T-helper 9 cell (primary cell): ENCODE measurements at regions not wholly inside any gene's neighbourhood (a gene's known extent, or its start where the extent isn't known, plus 50 kb on each side); places are given as distances from the start of the nearest gene placed in this dataset.
"Not testable (repeated sequence)": the region's sequence is repeated elsewhere in the genome, so short reads cannot be mapped to it uniquely, and the experiment has no call there.

Source experiments
- DNase-seq: peaks from one replicate; pipeline ENCODE4 v3.0.0-alpha.2; 2020

GRCh38 chr15:30688684-30689083 is 62.8 kb downstream of the ARHGAP11B start:
- not testable (repeated sequence) for DNase-seq

- not testable (repeated sequence) for DNase-seq
Observed at GRCh38 chr15:30690153-30690552, 64.2 kb downstream of the ARHGAP11B start.

- DNase-seq, result not testable (repeated sequence)
Observed at GRCh38 chr15:30695811-30696210, 69.9 kb downstream of the ARHGAP11B start.

GRCh38 chr15:30696439-30697314 is 70.7 kb downstream of the ARHGAP11B start:
- DNase-seq, result not testable (repeated sequence)

GRCh38 chr15:30697315-30697685 is 71.4 kb downstream of the ARHGAP11B start:
- DNase-seq, result not testable (repeated sequence)

GRCh38 chr15:30700006-30700597 is 74.2 kb downstream of the ARHGAP11B start:
- DNase-seq, result not testable (repeated sequence)

- DNase-seq, result not testable (repeated sequence)
Observed at GRCh38 chr15:30707976-30708685, 82.2 kb downstream of the ARHGAP11B start.

- DNase-seq, result not testable (repeated sequence)
Observed at GRCh38 chr15:30708809-30709208, 82.9 kb downstream of the ARHGAP11B start.

- not testable (repeated sequence) for DNase-seq
Observed at GRCh38 chr15:30718038-30718643, 92.2 kb downstream of the ARHGAP11B start.

GRCh38 chr15:30719363-30719762 is 93.4 kb downstream of the ARHGAP11B start:
- DNase-seq, result not testable (repeated sequence)

- DNase-seq, result not testable (repeated sequence)
Observed at GRCh38 chr15:30720825-30721224, 94.9 kb downstream of the ARHGAP11B start.

GRCh38 chr15:30721529-30721928 is 95.6 kb downstream of the ARHGAP11B start:
- DNase-seq, result not testable (repeated sequence)

GRCh38 chr15:30723540-30724175 is 97.7 kb downstream of the ARHGAP11B start:
- DNase-seq, result not testable (repeated sequence)

GRCh38 chr15:30729880-30730590 is 104.1 kb downstream of the ARHGAP11B start:
- not testable (repeated sequence) for DNase-seq

- DNase-seq, result not testable (repeated sequence)
Observed at GRCh38 chr15:30730633-30731032, 104.7 kb downstream of the ARHGAP11B start.

- DNase-seq, result not testable (repeated sequence)
Observed at GRCh38 chr15:30732100-30732499, 106.2 kb downstream of the ARHGAP11B start.

- DNase-seq, result not testable (repeated sequence)
Observed at GRCh38 chr15:30735884-30736564, 110.1 kb downstream of the ARHGAP11B start.

GRCh38 chr15:30742796-30743195 is 116.9 kb downstream of the ARHGAP11B start:
- not testable (repeated sequence) for DNase-seq

- not testable (repeated sequence) for DNase-seq
Observed at GRCh38 chr15:30749048-30749447, 123.1 kb downstream of the ARHGAP11B start.

- peak; percentile 76 for DNase-seq
Observed at GRCh38 chr15:30755036-30755687, 129.2 kb downstream of the ARHGAP11B start.
